ENCODE measurements at regions not wholly inside any gene's neighbourhood (a gene's known extent, or its start where the extent isn't known, plus 50 kb on each side); places are given as distances from the start of the nearest gene placed in this dataset.
"Not testable (repeated sequence)": the region's sequence is repeated elsewhere in the genome, so short reads cannot be mapped to it uniquely, and the experiment has no call there.

- no peak for DNase-seq
Observed at GRCh38 chr15:91356083-91356482, 256.0 kb downstream of the SV2B start.

- no peak for DNase-seq
Observed at GRCh38 chr15:91357011-91357410, 257.0 kb downstream of the SV2B start.

GRCh38 chr15:91357486-91357885, 257.4 kb downstream of the SV2B start:
- DNase-seq: no peak

GRCh38 chr15:91358405-91358804, 258.3 kb downstream of the SV2B start:
- no peak for DNase-seq

GRCh38 chr15:91361696-91362095, 261.6 kb downstream of the SV2B start:
- DNase-seq: not testable (repeated sequence)

GRCh38 chr15:91366111-91366510, 266.1 kb downstream of the SV2B start:
- no peak for DNase-seq

GRCh38 chr15:91368611-91369010, 268.6 kb downstream of the SV2B start:
- no peak for DNase-seq

- DNase-seq: no peak
Observed at GRCh38 chr15:91369823-91370222, 269.8 kb downstream of the SV2B start.

- not testable (repeated sequence) for DNase-seq
Observed at GRCh38 chr15:91371345-91371744, 271.3 kb downstream of the SV2B start.

- DNase-seq: no peak
Observed at GRCh38 chr15:91374336-91374735, 274.3 kb downstream of the SV2B start.

GRCh38 chr15:91376038-91376437, 276.0 kb downstream of the SV2B start:
- no peak for DNase-seq

- DNase-seq: no peak
Observed at GRCh38 chr15:91380114-91380513, 280.1 kb downstream of the SV2B start.

- DNase-seq: no peak
Observed at GRCh38 chr15:91383532-91383931, 283.5 kb downstream of the SV2B start.

GRCh38 chr15:91384189-91384730, 284.2 kb downstream of the SV2B start:
- DNase-seq: no peak

GRCh38 chr15:91385311-91385710, 285.3 kb downstream of the SV2B start:
- DNase-seq: no peak

- DNase-seq: no peak
Observed at GRCh38 chr15:91393186-91393585, 293.1 kb downstream of the SV2B start.

- no peak for DNase-seq
Observed at GRCh38 chr15:91400481-91400880, 300.4 kb downstream of the SV2B start.

GRCh38 chr15:91407269-91407889, 307.3 kb downstream of the SV2B start:
- no peak for DNase-seq

GRCh38 chr15:91408476-91409076, 308.5 kb downstream of the SV2B start:
- DNase-seq: no peak

GRCh38 chr15:91409387-91409786, 309.3 kb downstream of the SV2B start:
- DNase-seq: no peak

- no peak for DNase-seq
Observed at GRCh38 chr15:91411586-91411985, 311.5 kb downstream of the SV2B start.

GRCh38 chr15:91412138-91412928, 312.3 kb downstream of the SV2B start:
- DNase-seq: no peak

- DNase-seq: no peak
Observed at GRCh38 chr15:91413142-91413541, 313.1 kb downstream of the SV2B start.

GRCh38 chr15:91414124-91414523, 314.1 kb downstream of the SV2B start:
- no peak for DNase-seq

Data from activated effector memory CD4-positive, alpha-beta T cell treated with anti-CD3 and anti-CD28 coated beads, Interleukin-2, amount 50 U/mL, for 16 hours (primary cell).